Tibial nerve (tissue), 4 donors: ENCODE measurements at regions not wholly inside any gene's neighbourhood (a gene's known extent, or its start where the extent isn't known, plus 50 kb on each side); places are given as distances from the start of the nearest gene placed in this dataset.

Source experiments
- DNase-seq, 2 donors: peaks; one replicate each; pipeline ENCODE4 v3.0.0-alpha.2; 2019; ENCODE audit warnings: low spot score in 2 of 2
- H3K27ac ChIP-seq, 4 donors: fragments of 200-600 bp; sonication (generic) in 3 of 4; one replicate each; pipeline ENCODE4 v1.5.1; 2017 to 2019; ENCODE audit warnings: mild to moderate bottlenecking in 1 of 4
- H3K27me3 ChIP-seq, 2 donors: fragments of 200-600 bp; sonication (generic) in 1 of 2; one replicate each; pipeline versions ENCODE4 v1.5.1 to v1.6.0; 2017 to 2019
- H3K36me3 ChIP-seq, 3 donors: fragments of 200-600 bp; sonication (generic); one replicate each; pipeline ENCODE4 v1.5.1; 2018 to 2019
- H3K4me1 ChIP-seq, 4 donors: fragments of 200-600 bp; sonication (generic) in 3 of 4; one replicate each; pipeline ENCODE4 v1.5.1; 2017 to 2019
- H3K4me3 ChIP-seq, 4 donors: fragments of 200-600 bp; sonication (generic) in 3 of 4; one replicate each; pipeline ENCODE4 v1.5.1; 2017 to 2019; ENCODE audit warnings: mild to moderate bottlenecking in 1 of 4, moderate library complexity in 1 of 4
- H3K9me3 ChIP-seq, 4 donors: fragments of 200-600 bp; sonication (generic) in 3 of 4; one replicate each; pipeline ENCODE4 v1.5.1; 2017 to 2019
- CTCF ChIP-seq, 5 experiments: fragments of 200-600 bp in 3 of 5; fragments of 450-650 bp in 2 of 5; sonication (generic) in 3 of 5; IDR thresholded peaks; one replicate each; pipeline ENCODE4 v1.5.1; 2016 to 2019; ENCODE audit warnings: antibody characterized with exemption in 5 of 5, mild to moderate bottlenecking in 3 of 5, moderate library complexity in 2 of 5
- EP300 ChIP-seq, 2 donors: sonication (generic); formaldehyde crosslinking; IDR thresholded peaks; one replicate each; pipeline ENCODE4 v1.6.1; 2017; ENCODE audit warnings: antibody characterized with exemption in 2 of 2, mild to moderate bottlenecking in 1 of 2
- POLR2A ChIP-seq, 2 donors: fragments of 450-650 bp; IDR thresholded peaks; one replicate each; pipeline ENCODE4 v1.6.1; 2017; ENCODE audit warnings: antibody characterized with exemption in 2 of 2, mild to moderate bottlenecking in 2 of 2, moderate library complexity in 2 of 2
- WGBS, 2 donors: methylation state at CpG; one replicate each; pipeline ENCODE4 v1.1.5; 2018; 5-methylcytosine and 5-hydroxymethylcytosine counted together

- Histone ChIP-seq H3K4me3 (no peak overlapping the region), H3K9me3 (no peaks in the 10 kb centered on the region), H3K27me3 (no peaks in the 10 kb centered on the region), H3K27ac (no peak overlapping the region), H3K36me3 (no peaks in the 10 kb centered on the region), H3K4me1 (no peaks in the 10 kb centered on the region)
- TF ChIP-seq EP300 (IDR thresholded peaks at IDR 0.05) (no peak), POLR2A (IDR thresholded peaks at IDR 0.05) (no peak), CTCF (IDR thresholded peaks at IDR 0.05) (no peak)
- DNase-seq = no peak
- WGBS, 2 donors = 64 to 65% methylated on average over 3 of the region's 3 CpGs
Measured at GRCh38 chr13:110055089-110055488, 251.9 kb downstream of the COL4A1 start.

- TF ChIP-seq CTCF (IDR thresholded peaks at IDR 0.05) (no peak), EP300 (IDR thresholded peaks at IDR 0.05) (no peak), POLR2A (IDR thresholded peaks at IDR 0.05) (no peak)
- Histone ChIP-seq H3K27ac (no peak overlapping the region), H3K27me3 (no peaks in the 10 kb centered on the region), H3K4me1 (no peaks in the 10 kb centered on the region), H3K4me3 (no peak overlapping the region), H3K9me3 (no peaks in the 10 kb centered on the region), H3K36me3 (no peaks in the 10 kb centered on the region)
- no peak for DNase-seq
- 87 to 92% methylated on average over 13 of the region's 13 CpGs for WGBS, 2 donors
Measured at GRCh38 chr13:110054041-110054440, 252.9 kb downstream of the COL4A1 start.

GRCh38 chr13:110047496-110047895 is 259.5 kb downstream of the COL4A1 start:
- WGBS, 2 donors = 11 to 13% methylated on average over 7 of the region's 7 CpGs
- H3K27me3 ChIP-seq = no peaks in the 10 kb centered on the region
- no peaks in the 10 kb centered on the region for H3K9me3 ChIP-seq
- H3K36me3 ChIP-seq = no peaks in the 10 kb centered on the region
- no peak for DNase-seq
- peaks cover 0 to 22% (median 0%) of the 10 kb centered on the region in 4 donors for H3K4me1 ChIP-seq
- H3K4me3 ChIP-seq = no peak overlapping the region
- TF ChIP-seq POLR2A (IDR thresholded peaks at IDR 0.05) (no peak), CTCF (IDR thresholded peaks at IDR 0.05) (no peak), EP300 (IDR thresholded peaks at IDR 0.05) (no peak)
- no peak overlapping the region for H3K27ac ChIP-seq

- Histone ChIP-seq H3K4me1 (peaks cover 0 to 22% (median 0%) of the 10 kb centered on the region in 4 donors), H3K27me3 (no peaks in the 10 kb centered on the region), H3K9me3 (no peaks in the 10 kb centered on the region), H3K36me3 (no peaks in the 10 kb centered on the region), H3K27ac (no peak overlapping the region), H3K4me3 (no peak overlapping the region)
- no peak for DNase-seq
- TF ChIP-seq EP300 (IDR thresholded peaks at IDR 0.05) (no peak), CTCF (IDR thresholded peaks at IDR 0.05) (no peak), POLR2A (IDR thresholded peaks at IDR 0.05) (no peak)
- 72 to 86% methylated on average over 4 of the region's 4 CpGs for WGBS, 2 donors
Measured at GRCh38 chr13:110046811-110047210, 260.1 kb downstream of the COL4A1 start.

- Histone ChIP-seq H3K9me3 (no peaks in the 10 kb centered on the region), H3K36me3 (no peaks in the 10 kb centered on the region), H3K27me3 (no peaks in the 10 kb centered on the region), H3K4me3 (no peak overlapping the region), H3K27ac (no peak overlapping the region), H3K4me1 (peaks cover 0 to 22% (median 0%) of the 10 kb centered on the region in 4 donors)
- DNase-seq = no peak
- WGBS, 2 donors = 91 to 95% methylated on average over 5 of the region's 5 CpGs
- TF ChIP-seq CTCF (IDR thresholded peaks at IDR 0.05) = no peak
- no peak for TF ChIP-seq POLR2A (IDR thresholded peaks at IDR 0.05)
- TF ChIP-seq EP300 (IDR thresholded peaks at IDR 0.05) = no peak
Measured at GRCh38 chr13:110045919-110046318, 259.5 kb upstream of the IRS2 start.
